Activated naive CD4-positive, alpha-beta T cell treated with anti-CD3 and anti-CD28 coated beads, Interleukin-2, amount 50 U/mL, for 16 hours (primary cell): ENCODE measurements at regions not wholly inside any gene's neighbourhood (a gene's known extent, or its start where the extent isn't known, plus 50 kb on each side); places are given as distances from the start of the nearest gene placed in this dataset.
A peak's percentile ranks its signal among the peaks of the same experiment; 100 is the strongest.

ENCODE experiments used
- DNase-seq: peaks from one replicate; pipeline ENCODE4 v3.0.0-alpha.2; 2020

GRCh38 chr2:37425408-37425807 lies 81.0 kb downstream of the QPCT start:
- DNase-seq, result no peak

- no peak for DNase-seq
Measured at GRCh38 chr2:37427241-37427640, 82.8 kb downstream of the QPCT start.

GRCh38 chr2:37436323-37436722 lies 91.9 kb downstream of the QPCT start:
- no peak for DNase-seq

GRCh38 chr2:37439131-37439642 lies 94.8 kb downstream of the QPCT start:
- DNase-seq, result no peak

GRCh38 chr2:37441055-37441454 lies 96.6 kb downstream of the QPCT start:
- DNase-seq, result no peak

- no peak for DNase-seq
Measured at GRCh38 chr2:37443082-37443481, 98.7 kb downstream of the QPCT start.

GRCh38 chr2:37447446-37447845 lies 103.0 kb downstream of the QPCT start:
- no peak for DNase-seq

- DNase-seq, result no peak
Measured at GRCh38 chr2:37448342-37449120, 104.1 kb downstream of the QPCT start.

- no peak for DNase-seq
Measured at GRCh38 chr2:37449761-37450296, 105.4 kb downstream of the QPCT start.

GRCh38 chr2:37453027-37453426 lies 108.6 kb downstream of the QPCT start:
- DNase-seq, result no peak

GRCh38 chr2:37454851-37455762 lies 110.7 kb downstream of the QPCT start:
- no peak for DNase-seq

GRCh38 chr2:37456479-37456878 lies 112.0 kb downstream of the QPCT start:
- DNase-seq, result peak; percentile 11

GRCh38 chr2:37457401-37457901 lies 113.0 kb downstream of the QPCT start:
- no peak for DNase-seq

GRCh38 chr2:37458133-37458532 lies 113.7 kb downstream of the QPCT start:
- no peak for DNase-seq

- DNase-seq, result no peak
Measured at GRCh38 chr2:37459095-37459981, 114.9 kb downstream of the QPCT start.

- DNase-seq, result no peak
Measured at GRCh38 chr2:37460896-37461229, 116.4 kb downstream of the QPCT start.

GRCh38 chr2:37464067-37464466 lies 119.6 kb downstream of the QPCT start:
- DNase-seq, result no peak

- no peak for DNase-seq
Measured at GRCh38 chr2:37466533-37467222, 122.2 kb downstream of the QPCT start.

- DNase-seq, result no peak
Measured at GRCh38 chr2:37468170-37468569, 123.7 kb downstream of the QPCT start.

- DNase-seq, result no peak
Measured at GRCh38 chr2:37469126-37469525, 124.7 kb downstream of the QPCT start.

GRCh38 chr2:37471104-37471503 lies 126.7 kb downstream of the QPCT start:
- DNase-seq, result no peak

GRCh38 chr2:37471994-37472393 lies 127.6 kb downstream of the QPCT start:
- no peak for DNase-seq
